H54 (cell line): ENCODE measurements at regions not wholly inside any gene's neighbourhood (a gene's known extent, or its start where the extent isn't known, plus 50 kb on each side); places are given as distances from the start of the nearest gene placed in this dataset.
"Not testable (repeated sequence)": the region's sequence is repeated elsewhere in the genome, so short reads cannot be mapped to it uniquely, and the experiment has no call there.

Experiments
- DNase-seq: peaks from one replicate; pipeline ENCODE4 v3.0.0; 2011; ENCODE audit warnings: low spot score, mixed read lengths; ENCODE audit not compliant: insufficient read length
- FAIRE-seq: peaks from 3 replicates; lab custom pipeline; 2011; peaks lifted over from hg19 to GRCh38; lab: Jason Lieb, UNC
- POLR2A ChIP-seq: IDR thresholded peaks from 2 replicates; pipeline ENCODE4 v1.6.1; 2011; ENCODE audit warnings: low read depth, mild to moderate bottlenecking, low read length

GRCh38 chr14:46488374-46488773 is 163.2 kb downstream of the RPL10L start:
- TF ChIP-seq POLR2A: no peak
- DNase-seq (no peak), FAIRE-seq (no peak)

- DNase-seq (no peak), FAIRE-seq (no peak)
- TF ChIP-seq POLR2A: no peak
These were observed 163.8 kb downstream of the RPL10L start for GRCh38 chr14:46487582-46488350.

GRCh38 chr14:46482200-46482599 is 169.4 kb downstream of the RPL10L start:
- TF ChIP-seq POLR2A: no peak
- FAIRE-seq: no peak
- no peak for DNase-seq

GRCh38 chr14:46480817-46481216 is 170.8 kb downstream of the RPL10L start:
- DNase-seq: no peak
- TF ChIP-seq POLR2A: no peak
- no peak for FAIRE-seq

GRCh38 chr14:46472261-46472660 is 179.3 kb downstream of the RPL10L start:
- TF ChIP-seq POLR2A: no peak
- FAIRE-seq: no peak
- no peak for DNase-seq

GRCh38 chr14:46464341-46464740 is 187.2 kb downstream of the RPL10L start:
- no peak for FAIRE-seq
- no peak for TF ChIP-seq POLR2A
- DNase-seq: no peak

GRCh38 chr14:46451800-46452199 is 199.8 kb downstream of the RPL10L start:
- no peak for TF ChIP-seq POLR2A
- no peak for FAIRE-seq
- no peak for DNase-seq

GRCh38 chr14:46444666-46445065 is 206.9 kb downstream of the RPL10L start:
- no peak for FAIRE-seq
- TF ChIP-seq POLR2A: no peak
- DNase-seq: no peak

- no peak for TF ChIP-seq POLR2A
- DNase-seq: no peak
- no peak for FAIRE-seq
These were observed 218.2 kb downstream of the RPL10L start for GRCh38 chr14:46433381-46433780.

- FAIRE-seq (no peak), DNase-seq (no peak)
- no peak for TF ChIP-seq POLR2A
These were observed 219.1 kb downstream of the RPL10L start for GRCh38 chr14:46432516-46432915.

- DNase-seq (no peak), FAIRE-seq (no peak)
- TF ChIP-seq POLR2A: no peak
These were observed 234.5 kb downstream of the RPL10L start for GRCh38 chr14:46417066-46417465.

GRCh38 chr14:46404865-46405811 is 246.4 kb downstream of the RPL10L start:
- no peak for TF ChIP-seq POLR2A
- FAIRE-seq (no peak), DNase-seq (no peak)

- not testable (repeated sequence) for FAIRE-seq, DNase-seq
These were observed 249.4 kb downstream of the RPL10L start for GRCh38 chr14:46402001-46402690.

- FAIRE-seq: no peak
- TF ChIP-seq POLR2A: no peak
- no peak for DNase-seq
These were observed 250.5 kb downstream of the RPL10L start for GRCh38 chr14:46401066-46401465.

- no peak for FAIRE-seq
- no peak for DNase-seq
- TF ChIP-seq POLR2A: no peak
These were observed 252.5 kb downstream of the RPL10L start for GRCh38 chr14:46399049-46399448.
